SU-DHL-6 (cell line): ENCODE measurements at regions not wholly inside any gene's neighbourhood (a gene's known extent, or its start where the extent isn't known, plus 50 kb on each side); places are given as distances from the start of the nearest gene placed in this dataset.

ENCODE experiments used
- EZH2phosphoT487 ChIP-seq: fragments of 200-600 bp; sonication (generic), shearing (Covaris generic); conservative IDR thresholded peaks from 2 replicates; pipeline ENCODE4 v1.6.1; 2018; ENCODE audit warnings: mild to moderate bottlenecking, antibody characterized with exemption, low read length, moderate library complexity, mixed read lengths
- TF ChIP-seq, protein P1 (sequence below): fragments of 200-600 bp; sonication (generic); IDR thresholded peaks from one replicate; pipeline ENCODE4 v1.5.1; 2017; ENCODE audit warnings: antibody characterized with exemption, mild to moderate bottlenecking, low read length, moderate library complexity; ENCODE audit not compliant: insufficient read depth, poor library complexity, severe bottlenecking

DNA sequence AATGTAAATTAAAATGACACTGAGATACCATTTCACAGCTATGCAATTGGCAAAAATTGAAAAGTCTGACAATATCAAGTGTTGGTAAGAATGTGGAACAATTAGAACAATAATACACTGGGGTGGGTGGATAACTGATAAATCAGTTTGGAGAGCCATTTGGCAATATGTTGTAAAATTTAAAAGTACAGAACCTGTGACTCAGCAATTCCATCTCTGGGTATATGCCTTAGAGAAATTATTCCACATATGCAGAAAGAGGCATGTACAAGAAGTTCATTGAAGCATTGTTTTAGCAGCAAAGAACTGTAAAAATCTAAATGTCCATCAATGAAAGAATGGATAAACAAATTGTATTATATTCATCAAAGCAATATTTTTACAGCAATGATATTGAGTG lies 89.3 kb upstream of the NR3C1 start:
- TF ChIP-seq, protein P1, sequence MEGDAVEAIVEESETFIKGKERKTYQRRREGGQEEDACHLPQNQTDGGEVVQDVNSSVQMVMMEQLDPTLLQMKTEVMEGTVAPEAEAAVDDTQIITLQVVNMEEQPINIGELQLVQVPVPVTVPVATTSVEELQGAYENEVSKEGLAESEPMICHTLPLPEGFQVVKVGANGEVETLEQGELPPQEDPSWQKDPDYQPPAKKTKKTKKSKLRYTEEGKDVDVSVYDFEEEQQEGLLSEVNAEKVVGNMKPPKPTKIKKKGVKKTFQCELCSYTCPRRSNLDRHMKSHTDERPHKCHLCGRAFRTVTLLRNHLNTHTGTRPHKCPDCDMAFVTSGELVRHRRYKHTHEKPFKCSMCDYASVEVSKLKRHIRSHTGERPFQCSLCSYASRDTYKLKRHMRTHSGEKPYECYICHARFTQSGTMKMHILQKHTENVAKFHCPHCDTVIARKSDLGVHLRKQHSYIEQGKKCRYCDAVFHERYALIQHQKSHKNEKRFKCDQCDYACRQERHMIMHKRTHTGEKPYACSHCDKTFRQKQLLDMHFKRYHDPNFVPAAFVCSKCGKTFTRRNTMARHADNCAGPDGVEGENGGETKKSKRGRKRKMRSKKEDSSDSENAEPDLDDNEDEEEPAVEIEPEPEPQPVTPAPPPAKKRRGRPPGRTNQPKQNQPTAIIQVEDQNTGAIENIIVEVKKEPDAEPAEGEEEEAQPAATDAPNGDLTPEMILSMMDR, result no peak
- no peak for TF ChIP-seq EZH2phosphoT487
